GM12878 (cell line): ENCODE measurements at regions not wholly inside any gene's neighbourhood (a gene's known extent, or its start where the extent isn't known, plus 50 kb on each side); places are given as distances from the start of the nearest gene placed in this dataset.

Experiments used
- CREB1 ChIP-seq: IDR thresholded peaks from 2 replicates; pipeline ENCODE4 v1.6.1; 2012; ENCODE audit warnings: low read depth, mild to moderate bottlenecking, inconsistent platforms
- SREBF2 ChIP-seq: IDR thresholded peaks from 2 replicates; pipeline ENCODE4 v1.6.1; 2012; ENCODE audit warnings: mild to moderate bottlenecking, low read length
- TF ChIP-seq, protein P1 (sequence below), 3 experiments: IDR thresholded peaks in 2 of 3; conservative IDR thresholded peaks in 1 of 3; 2 replicates each; pipeline ENCODE4 v1.5.1; 2011; ENCODE audit warnings: low read depth in 3 of 3, low read length in 3 of 3, mild to moderate bottlenecking in 3 of 3, control low read depth in 2 of 3, moderate library complexity in 2 of 3, inconsistent platforms in 1 of 3, mixed read lengths in 1 of 3; ENCODE audit not compliant: control insufficient read depth in 2 of 3, insufficient read depth in 1 of 3; ENCODE audit errors: extremely low read depth in 1 of 3

DNA sequence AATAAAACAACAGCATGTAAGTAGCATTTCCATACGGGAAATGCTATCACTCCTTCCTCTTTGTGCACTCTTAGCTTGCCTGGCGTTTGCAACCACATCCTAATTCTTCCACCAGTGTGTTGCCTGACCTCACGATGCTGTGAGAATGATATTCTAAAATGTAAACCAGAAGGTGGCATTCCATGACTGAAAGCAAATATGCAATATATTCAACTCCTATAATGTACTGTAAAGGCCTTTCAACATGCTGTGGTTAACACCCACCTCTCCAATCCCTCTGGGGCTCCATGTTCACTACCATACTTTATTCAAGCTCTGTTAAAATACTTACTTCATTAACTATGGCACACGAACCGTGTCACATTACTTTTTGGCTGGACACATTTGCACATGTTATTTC lies 420.6 kb upstream of the DEPDC1 start:
- TF ChIP-seq, protein P1, sequence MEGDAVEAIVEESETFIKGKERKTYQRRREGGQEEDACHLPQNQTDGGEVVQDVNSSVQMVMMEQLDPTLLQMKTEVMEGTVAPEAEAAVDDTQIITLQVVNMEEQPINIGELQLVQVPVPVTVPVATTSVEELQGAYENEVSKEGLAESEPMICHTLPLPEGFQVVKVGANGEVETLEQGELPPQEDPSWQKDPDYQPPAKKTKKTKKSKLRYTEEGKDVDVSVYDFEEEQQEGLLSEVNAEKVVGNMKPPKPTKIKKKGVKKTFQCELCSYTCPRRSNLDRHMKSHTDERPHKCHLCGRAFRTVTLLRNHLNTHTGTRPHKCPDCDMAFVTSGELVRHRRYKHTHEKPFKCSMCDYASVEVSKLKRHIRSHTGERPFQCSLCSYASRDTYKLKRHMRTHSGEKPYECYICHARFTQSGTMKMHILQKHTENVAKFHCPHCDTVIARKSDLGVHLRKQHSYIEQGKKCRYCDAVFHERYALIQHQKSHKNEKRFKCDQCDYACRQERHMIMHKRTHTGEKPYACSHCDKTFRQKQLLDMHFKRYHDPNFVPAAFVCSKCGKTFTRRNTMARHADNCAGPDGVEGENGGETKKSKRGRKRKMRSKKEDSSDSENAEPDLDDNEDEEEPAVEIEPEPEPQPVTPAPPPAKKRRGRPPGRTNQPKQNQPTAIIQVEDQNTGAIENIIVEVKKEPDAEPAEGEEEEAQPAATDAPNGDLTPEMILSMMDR (IDR thresholded peaks at IDR 0.05 in 2 of 3, conservative IDR thresholded peaks at IDR 0.05 in 1 of 3; ENCODE audit: control insufficient read depth in 2 of 3, extremely low read depth in 1 of 3, insufficient read depth in 1 of 3, low read depth in 3 of 3, low read length in 3 of 3), result no peak
- TF ChIP-seq SREBF2 (no peak), CREB1 (no peak)
